Hindlimb muscle (tissue), 1 donor: ENCODE measurements at regions not wholly inside any gene's neighbourhood (a gene's known extent, or its start where the extent isn't known, plus 50 kb on each side); places are given as distances from the start of the nearest gene placed in this dataset.
"Not testable (repeated sequence)": the region's sequence is repeated elsewhere in the genome, so short reads cannot be mapped to it uniquely, and the experiment has no call there.

Source experiments
- DNase-seq: peaks from one replicate; pipeline ENCODE4 v3.0.0-alpha.2; 2013

- not testable (repeated sequence) for DNase-seq
These were observed 4545.7 kb upstream of the TPTE start for GRCh38 chr21:5975719-5976118.

DNA sequence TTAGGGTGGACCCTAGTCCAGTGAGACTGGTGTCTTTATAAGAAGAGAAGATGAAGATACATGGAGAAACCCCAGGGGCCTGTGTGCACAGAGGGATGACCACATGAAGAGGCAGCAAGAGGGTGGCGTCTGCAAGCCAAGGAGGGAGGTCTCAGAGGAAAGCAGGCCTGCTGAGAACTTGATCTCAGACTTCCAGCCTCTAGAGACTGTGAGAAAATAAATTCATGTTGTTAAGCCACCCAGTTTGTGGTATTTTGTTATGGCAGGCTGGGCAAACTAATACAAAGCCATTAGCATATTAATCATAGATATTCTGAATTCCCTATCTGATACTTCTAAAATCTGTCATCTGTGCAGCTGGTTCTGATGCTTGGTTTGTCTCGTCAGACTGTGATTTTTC, 4523.8 kb upstream of the TPTE start:
- DNase-seq: not testable (repeated sequence)

DNA sequence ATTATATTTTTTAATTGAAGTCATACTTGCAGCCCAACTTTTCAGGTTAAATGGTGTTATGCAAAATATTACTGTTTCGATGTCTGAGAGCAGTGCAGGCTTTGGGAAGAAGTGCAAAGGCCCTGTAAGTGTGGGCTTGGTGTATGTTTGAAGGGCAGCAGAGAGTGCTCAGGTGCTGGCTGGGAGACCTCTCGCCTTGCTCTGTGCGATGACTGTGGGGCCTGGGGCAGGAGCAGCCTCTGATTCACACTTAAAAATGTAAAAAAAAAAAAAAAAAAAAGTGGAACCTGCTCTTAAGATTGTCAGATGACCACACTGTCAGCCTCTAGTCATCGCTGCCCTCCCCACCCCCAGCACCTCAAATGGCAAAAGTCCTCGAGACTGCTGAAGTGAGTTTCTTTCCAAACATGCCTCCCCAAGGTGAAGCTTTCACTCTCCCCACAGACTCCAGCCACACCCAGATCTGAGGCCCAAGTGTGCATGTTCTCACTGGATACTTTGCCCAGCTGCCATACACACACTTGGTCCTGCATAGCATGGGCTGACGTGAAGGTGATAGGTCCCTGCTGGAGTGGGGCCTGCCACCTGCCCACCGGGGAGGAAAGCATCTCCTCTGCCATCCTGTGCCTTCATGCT, 4505.8 kb upstream of the TPTE start:
- DNase-seq: not testable (repeated sequence)

GRCh38 chr21:6020460-6020859, 4500.9 kb upstream of the TPTE start:
- DNase-seq: not testable (repeated sequence)

DNA sequence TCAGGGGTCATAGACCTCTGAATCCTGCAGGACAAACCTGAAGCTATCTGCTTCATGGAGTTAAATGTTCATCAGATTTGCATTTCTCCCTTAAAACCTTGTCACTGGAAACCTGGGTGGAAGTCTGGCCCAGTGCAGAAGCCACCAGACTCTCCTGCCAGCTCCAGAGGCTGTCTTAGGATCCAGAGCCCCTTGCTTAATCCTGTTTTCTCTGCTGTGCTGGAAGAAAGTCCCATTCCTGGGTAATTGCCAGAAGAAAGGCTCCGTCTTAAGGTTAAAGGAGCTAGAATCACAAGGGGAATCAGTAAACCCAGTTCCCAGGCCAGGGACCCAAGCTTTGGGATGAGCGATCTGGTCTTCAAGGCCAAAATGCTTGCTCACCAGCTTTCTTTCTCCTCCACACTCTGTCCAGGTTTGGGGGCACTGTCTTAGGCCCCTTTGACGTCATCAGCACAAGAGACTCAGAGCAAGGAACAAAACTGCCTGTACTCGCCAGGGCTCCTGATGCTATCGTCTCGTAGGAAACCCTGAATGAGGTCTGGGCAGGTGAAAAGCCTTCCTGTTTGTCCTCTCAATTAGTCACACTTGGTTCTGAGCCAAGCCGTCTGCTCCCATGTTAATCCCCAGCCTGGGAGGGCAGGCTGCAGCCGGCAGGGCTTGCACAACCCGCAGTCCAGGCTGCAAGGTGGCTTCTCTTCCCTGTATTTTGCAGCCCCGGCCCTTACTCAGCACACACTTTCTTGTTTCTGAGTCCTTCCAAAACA, 4500.2 kb upstream of the TPTE start:
- not testable (repeated sequence) for DNase-seq

DNA sequence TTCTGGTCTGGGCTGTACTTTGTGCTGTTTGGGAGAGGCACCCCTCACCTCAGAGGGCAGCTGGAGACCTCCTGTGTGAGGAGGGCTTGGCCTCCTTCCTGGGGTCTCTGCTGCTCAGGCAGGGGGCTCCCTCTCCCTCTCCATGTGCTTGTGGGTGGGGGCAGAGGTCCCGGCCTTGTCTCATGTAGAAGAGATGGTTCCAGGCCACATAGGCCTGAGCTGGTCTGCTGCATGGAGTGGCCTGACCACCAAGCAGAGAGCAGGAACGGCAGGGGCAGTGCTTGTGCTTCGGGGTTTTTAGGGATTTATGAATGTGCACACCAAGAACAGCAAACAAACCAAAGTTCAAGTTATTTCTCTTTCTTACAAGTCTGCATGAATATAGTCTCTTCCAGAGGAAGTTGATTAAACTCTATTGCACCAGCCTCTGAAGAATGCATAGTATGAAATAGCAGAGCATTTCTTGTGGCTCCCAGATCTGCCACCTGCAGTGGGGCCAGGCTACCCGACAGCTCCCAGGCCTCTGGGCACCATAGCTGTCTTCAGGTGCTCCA, 4499.6 kb upstream of the TPTE start:
- DNase-seq: not testable (repeated sequence)

DNA sequence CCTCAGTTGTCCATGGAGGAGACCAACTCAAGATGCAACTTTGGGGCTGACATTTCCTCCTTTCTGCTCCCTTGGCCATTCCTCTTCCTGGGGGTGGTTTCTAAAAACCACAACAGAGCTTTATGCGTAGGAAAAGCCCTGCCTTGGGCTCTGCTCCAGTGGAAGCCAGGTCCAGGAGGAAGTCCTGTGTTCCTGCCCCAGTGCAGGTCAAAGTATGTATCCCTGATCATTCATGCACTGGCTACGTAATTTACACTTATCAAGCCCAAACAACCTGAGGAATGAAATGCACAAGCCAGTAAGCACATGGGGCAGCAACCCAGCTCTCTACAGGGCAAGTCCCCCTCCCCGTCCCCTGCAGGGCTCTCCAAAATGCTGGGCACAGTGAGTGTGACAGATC, 4498.1 kb upstream of the TPTE start:
- not testable (repeated sequence) for DNase-seq

DNA sequence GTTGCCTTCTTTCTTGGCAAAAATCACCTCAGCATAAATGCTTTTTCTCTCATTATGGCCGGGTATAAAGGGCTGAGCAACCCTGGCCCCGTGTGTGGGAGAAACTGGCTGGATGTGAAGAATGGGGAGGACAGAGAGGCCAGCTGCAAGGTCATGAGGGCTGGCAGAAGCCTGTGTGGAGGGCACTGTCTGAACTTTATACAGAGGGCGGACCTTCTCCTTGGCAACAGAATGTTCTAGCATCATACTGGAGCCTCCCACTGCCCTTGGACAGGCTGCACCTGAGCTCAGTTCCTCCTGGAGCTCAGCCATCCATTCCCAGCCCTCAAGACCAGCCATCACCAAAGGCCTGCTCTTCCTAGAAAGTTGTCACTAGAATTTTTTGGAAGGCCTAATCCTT, 4496.2 kb upstream of the TPTE start:
- not testable (repeated sequence) for DNase-seq

- not testable (repeated sequence) for DNase-seq
These were observed 4493.9 kb upstream of the TPTE start for GRCh38 chr21:6027497-6027896.

DNA sequence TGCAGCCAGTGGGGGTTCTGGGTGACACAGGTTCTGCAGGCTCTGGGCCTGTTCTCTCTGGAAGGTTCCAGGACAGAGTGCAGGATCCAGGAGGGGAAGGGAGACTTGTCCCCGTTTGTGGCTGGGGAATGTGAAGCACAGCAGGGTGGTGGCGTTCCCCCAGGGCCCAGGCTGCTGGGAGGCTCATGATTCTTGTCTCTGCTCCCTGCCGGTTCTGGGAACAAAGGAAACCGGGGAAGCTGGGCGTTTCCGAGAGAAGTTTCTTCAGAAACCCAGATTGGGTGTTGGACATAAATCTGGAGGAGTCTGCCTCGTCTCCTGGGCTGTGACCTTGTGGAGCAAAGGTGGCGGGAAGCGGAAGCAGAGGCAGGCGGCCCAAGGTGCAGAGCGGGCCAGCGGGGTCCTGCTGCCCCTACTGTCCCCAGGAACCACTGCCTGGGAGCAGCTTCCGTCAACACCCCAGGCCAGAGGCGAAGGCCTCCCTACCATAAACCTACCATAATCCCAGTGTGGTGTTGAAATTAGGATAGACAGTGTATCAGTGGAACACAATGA, 4487.2 kb upstream of the TPTE start:
- not testable (repeated sequence) for DNase-seq

DNA sequence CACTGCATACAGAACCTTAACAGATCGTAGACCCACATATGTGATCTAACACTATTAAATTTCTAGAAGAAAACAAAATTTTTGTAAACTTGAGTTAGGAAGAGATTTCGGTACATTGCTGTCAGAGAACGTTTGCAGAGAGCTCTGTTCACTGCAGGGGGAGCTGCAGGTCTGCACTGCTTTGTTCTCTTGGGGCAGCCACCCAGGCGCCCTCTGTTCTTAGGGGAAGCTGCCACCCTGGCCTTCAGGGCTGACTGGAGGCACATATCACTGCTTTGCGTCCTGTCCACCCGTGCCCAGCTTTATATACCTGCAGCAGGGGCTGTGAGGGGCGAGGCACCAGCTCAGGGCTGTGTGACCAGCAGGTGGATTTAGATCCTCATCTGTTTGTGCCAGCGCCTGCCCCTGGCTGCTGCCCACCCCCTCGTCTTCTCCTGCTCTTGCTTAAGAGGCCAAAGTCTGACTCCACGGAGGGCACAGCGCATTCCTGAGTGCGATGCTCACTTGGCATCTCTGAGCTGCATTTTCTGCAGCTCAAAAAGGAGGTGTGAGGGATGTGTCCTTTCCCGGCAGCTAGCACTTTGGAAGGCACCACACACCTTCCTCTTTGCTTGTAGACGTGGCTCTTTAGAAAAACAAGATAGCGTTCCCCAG, 4486.4 kb upstream of the TPTE start:
- not testable (repeated sequence) for DNase-seq

DNA sequence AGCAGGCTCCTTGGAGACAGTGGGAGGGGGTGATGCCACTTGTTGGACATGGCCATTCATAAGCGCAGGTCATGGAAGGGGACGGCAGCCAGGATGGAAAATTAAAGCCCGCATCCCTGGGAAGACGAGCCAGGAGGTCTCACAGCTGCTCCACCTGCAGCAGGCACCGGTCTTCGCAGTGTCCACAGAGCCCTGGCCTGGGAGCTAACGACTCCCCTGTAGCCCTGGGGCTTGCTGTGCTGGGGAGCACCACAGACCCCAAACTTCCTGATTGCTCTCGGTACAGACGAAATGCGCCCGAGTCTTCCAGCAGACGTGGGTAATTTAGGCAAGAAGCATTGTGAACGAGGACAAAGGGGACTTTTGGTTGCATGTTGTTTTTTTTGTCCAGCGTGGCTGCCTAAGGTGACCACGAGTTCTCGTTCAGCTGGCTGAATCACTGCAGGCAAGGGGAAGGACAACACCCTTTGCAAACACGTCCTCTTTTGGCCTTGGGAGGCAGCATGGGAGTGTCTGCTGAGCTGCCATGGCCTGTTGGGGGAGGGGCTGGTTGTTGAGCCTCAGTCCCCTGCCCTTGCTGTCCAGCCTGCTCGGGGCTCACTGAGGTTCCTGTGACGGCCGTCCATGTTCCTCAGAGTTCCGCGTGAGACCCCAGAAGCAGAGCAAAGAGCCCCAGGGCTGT, 4485.8 kb upstream of the TPTE start:
- DNase-seq: not testable (repeated sequence)

DNA sequence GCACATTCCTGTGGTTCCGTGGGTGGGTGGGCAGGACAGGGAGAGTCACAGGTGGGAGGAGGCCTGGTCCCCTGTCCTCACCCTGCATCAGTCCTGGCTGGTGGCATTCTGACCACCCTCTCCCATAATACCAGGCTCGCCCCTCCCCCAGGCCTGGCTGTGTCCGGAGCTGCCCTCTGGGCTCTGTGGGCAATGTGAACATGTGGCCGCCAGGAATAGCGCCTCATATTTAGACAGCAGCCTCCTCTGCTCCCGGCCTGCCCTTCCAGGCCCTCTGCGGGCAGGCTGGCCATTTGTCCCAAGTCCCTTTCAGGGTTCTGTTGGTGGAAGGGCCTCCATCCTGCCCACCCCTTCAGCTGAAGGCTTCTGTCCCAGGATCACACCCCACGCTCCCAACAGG, 4482.2 kb upstream of the TPTE start:
- DNase-seq: not testable (repeated sequence)

DNA sequence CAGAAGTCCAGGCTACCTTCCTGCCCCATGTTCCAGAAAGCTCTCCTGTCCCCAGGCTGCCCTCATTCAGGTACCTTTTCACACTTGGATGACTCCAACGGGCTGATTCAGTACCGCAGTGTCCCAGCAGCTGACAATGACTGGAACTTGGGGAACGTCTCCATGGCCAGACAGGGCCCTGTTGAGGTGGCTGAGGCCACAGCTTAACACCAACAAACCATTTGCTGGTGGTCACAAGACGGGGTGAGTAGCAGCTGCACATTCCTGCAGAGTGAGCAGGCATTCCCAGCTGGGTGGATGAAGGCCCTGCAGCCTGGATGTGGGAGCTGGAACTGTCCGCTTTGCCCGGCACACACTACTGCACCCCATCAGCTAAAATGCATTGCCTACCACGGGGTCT, 4481.3 kb upstream of the TPTE start:
- DNase-seq: not testable (repeated sequence)

- DNase-seq: not testable (repeated sequence)
These were observed 4477.7 kb upstream of the TPTE start for GRCh38 chr21:6043430-6044275.

DNA sequence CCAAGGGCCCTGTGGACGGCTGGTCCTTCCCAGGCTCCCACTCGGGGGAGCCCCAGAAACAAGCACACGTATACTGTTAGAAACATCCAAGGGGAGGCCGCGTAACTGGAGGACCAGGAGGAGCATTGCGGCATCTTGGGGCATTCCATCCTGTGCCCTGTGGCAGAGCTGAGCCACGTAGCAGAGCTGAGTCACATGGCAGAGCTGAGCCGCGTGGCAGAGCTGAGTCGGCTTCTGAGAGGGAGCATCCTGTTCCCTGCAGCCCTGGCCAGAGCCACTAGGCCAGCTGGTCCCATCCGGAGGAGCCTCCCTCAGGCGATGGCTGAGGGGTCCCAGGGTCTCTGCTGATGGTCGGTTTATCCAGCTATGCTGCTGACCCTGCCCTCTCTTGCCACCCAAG, 4476.7 kb upstream of the TPTE start:
- not testable (repeated sequence) for DNase-seq

- DNase-seq: not testable (repeated sequence)
These were observed 4471.5 kb upstream of the TPTE start for GRCh38 chr21:6049930-6050329.

GRCh38 chr21:6052109-6052508, 4469.3 kb upstream of the TPTE start:
- not testable (repeated sequence) for DNase-seq

DNA sequence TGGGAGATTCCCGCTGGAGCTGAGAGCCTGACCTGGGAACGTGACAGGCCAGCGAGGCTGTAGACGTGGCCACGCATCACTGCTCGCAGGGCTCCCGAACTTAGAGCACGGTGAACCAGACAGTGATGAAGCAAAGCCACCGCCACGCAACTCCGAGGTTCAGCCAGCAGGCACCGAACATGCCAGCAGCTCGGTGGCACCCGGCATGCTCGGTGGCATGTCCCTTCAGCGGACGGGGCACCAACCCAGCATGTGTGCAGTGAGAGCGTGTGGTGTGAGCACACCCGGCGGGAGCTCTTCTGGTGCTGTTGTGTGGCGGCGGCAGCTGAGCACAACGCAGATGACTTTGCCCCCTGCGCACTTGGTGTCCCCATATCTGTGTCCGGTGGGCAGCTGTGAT, 4468.2 kb upstream of the TPTE start:
- not testable (repeated sequence) for DNase-seq

GRCh38 chr21:6058997-6059396, 4462.4 kb upstream of the TPTE start:
- DNase-seq: not testable (repeated sequence)

GRCh38 chr21:6060054-6060681, 4461.2 kb upstream of the TPTE start:
- not testable (repeated sequence) for DNase-seq
